Skeletal muscle satellite cell (primary cell): ENCODE measurements at regions not wholly inside any gene's neighbourhood (a gene's known extent, or its start where the extent isn't known, plus 50 kb on each side); places are given as distances from the start of the nearest gene placed in this dataset.

Experiments
- H3K27me3 ChIP-seq: 2 replicates; pipeline ENCODE4 v1.7.0; 2013; ENCODE audit warnings: low read length; ENCODE audit not compliant: control insufficient read depth, insufficient read depth
- H3K36me3 ChIP-seq: 2 replicates; pipeline ENCODE4 v1.7.0; 2013; ENCODE audit warnings: mild to moderate bottlenecking, control low read depth, low read length; ENCODE audit not compliant: insufficient read depth
- H3K4me1 ChIP-seq: 2 replicates; pipeline ENCODE4 v1.7.0; 2013; ENCODE audit warnings: low read length; ENCODE audit not compliant: control insufficient read depth, insufficient read depth
- H3K4me2 ChIP-seq: 2 replicates; pipeline ENCODE4 v1.7.0; 2013; ENCODE audit warnings: mild to moderate bottlenecking, low read length
- H3K4me3 ChIP-seq: 2 replicates; pipeline ENCODE4 v1.7.0; 2013; ENCODE audit warnings: low read length
- H3K9ac ChIP-seq: 2 replicates; pipeline ENCODE4 v1.7.0; 2013; ENCODE audit warnings: mild to moderate bottlenecking, low read depth, low read length, moderate library complexity
- H3K9me3 ChIP-seq: replicated peaks from 2 replicates; pipeline ENCODE4 v1.7.0; 2013; ENCODE audit warnings: mild to moderate bottlenecking, control low read depth, low read length

- Histone ChIP-seq H3K4me2 (no peak overlapping the region), H3K4me1 (no peaks in the 10 kb centered on the region), H3K27me3 (no peaks in the 10 kb centered on the region), H3K9me3 (no peaks in the 10 kb centered on the region), H3K4me3 (no peak overlapping the region), H3K9ac (no peak overlapping the region), H3K36me3 (no peaks in the 10 kb centered on the region)
Measured at GRCh38 chr13:37927561-37927960, 58.0 kb upstream of the TRPC4 start.

GRCh38 chr13:37925878-37926473 lies 56.4 kb upstream of the TRPC4 start:
- Histone ChIP-seq H3K9ac (no peak overlapping the region), H3K27me3 (no peaks in the 10 kb centered on the region), H3K36me3 (no peaks in the 10 kb centered on the region), H3K4me3 (no peak overlapping the region), H3K4me2 (no peak overlapping the region), H3K4me1 (no peaks in the 10 kb centered on the region), H3K9me3 (no peaks in the 10 kb centered on the region)

- peaks cover 6% of the 10 kb centered on the region for H3K4me1 ChIP-seq
- H3K36me3 ChIP-seq, result no peaks in the 10 kb centered on the region
- no peaks in the 10 kb centered on the region for H3K9me3 ChIP-seq
- no peak overlapping the region for H3K4me3 ChIP-seq
- H3K27me3 ChIP-seq, result no peaks in the 10 kb centered on the region
- H3K9ac ChIP-seq, result no peak overlapping the region
- H3K4me2 ChIP-seq, result no peak overlapping the region
Measured at GRCh38 chr13:37923236-37923635, 53.7 kb upstream of the TRPC4 start.

- Histone ChIP-seq H3K4me2 (peak overlapping the region; percentile 15), H3K36me3 (no peaks in the 10 kb centered on the region), H3K27me3 (no peaks in the 10 kb centered on the region), H3K9ac (no peak overlapping the region), H3K4me1 (peaks cover 6% of the 10 kb centered on the region), H3K4me3 (no peak overlapping the region), H3K9me3 (no peaks in the 10 kb centered on the region)
Measured at GRCh38 chr13:37919329-37919880, 49.8 kb upstream of the TRPC4 start.
